ENCODE measurements at regions not wholly inside any gene's neighbourhood (a gene's known extent, or its start where the extent isn't known, plus 50 kb on each side); places are given as distances from the start of the nearest gene placed in this dataset.

- Histone ChIP-seq H3K27me3 (ENCODE audit: insufficient read depth, low read length) (no peaks in the 10 kb centered on the region), H3K9me3 (ENCODE audit: insufficient read depth, low read depth, low read length) (peaks cover 3% of the 10 kb centered on the region), H3K9ac (ENCODE audit: low read length) (no peak overlapping the region), H2AFZ (ENCODE audit: low read depth, low read length) (no peak overlapping the region), H3K4me1 (ENCODE audit: insufficient read depth, low read length) (no peaks in the 10 kb centered on the region), H3K4me3 (ENCODE audit: insufficient read depth, low read depth, low read length) (no peak overlapping the region), H3K36me3 (ENCODE audit: insufficient read depth, low read length) (no peaks in the 10 kb centered on the region), H3K79me2 (ENCODE audit: insufficient read depth, low read length) (no peaks in the 10 kb centered on the region), H3K4me2 (ENCODE audit: low read length) (no peak overlapping the region), H4K20me1 (ENCODE audit: insufficient read depth, low read length) (no peaks in the 10 kb centered on the region), H3K27ac (ENCODE audit: low read depth, low read length) (no peak overlapping the region)
- Mint-ChIP-seq H3K4me1 (ENCODE audit: low read depth, unreplicated experiment) (no peaks in the 10 kb centered on the region), H3K9me3 (ENCODE audit: unreplicated experiment) (peaks cover 4% of the 10 kb centered on the region), H3K27me3 (ENCODE audit: low read depth, unreplicated experiment) (peaks cover 69% of the 10 kb centered on the region), H3K27ac (ENCODE audit: unreplicated experiment) (no peak overlapping the region), H3K36me3 (ENCODE audit: low read depth, unreplicated experiment) (no peaks in the 10 kb centered on the region), H3K4me3 (ENCODE audit: unreplicated experiment) (no peak overlapping the region)
- DNase-seq (ENCODE audit: low read depth) (no peak), FAIRE-seq (no peak)
- TF ChIP-seq EZH2 (IDR thresholded peaks at IDR 0.05; ENCODE audit: insufficient read depth, low read length) = no peak
- TF ChIP-seq CTCF (IDR thresholded peaks at IDR 0.05; ENCODE audit: insufficient read depth, low read depth, low read length) = no peak
Measured at GRCh38 chr13:111469450-111469849, 149.0 kb downstream of the TEX29 start.

GRCh38 chr13:111469916-111470506 lies 149.6 kb downstream of the TEX29 start:
- no peaks in the 10 kb centered on the region for H3K79me2 ChIP-seq (ENCODE audit: insufficient read depth, low read length)
- no peaks in the 10 kb centered on the region for H3K36me3 ChIP-seq (ENCODE audit: insufficient read depth, low read length)
- peaks cover 3% of the 10 kb centered on the region for H3K9me3 ChIP-seq (ENCODE audit: insufficient read depth, low read depth, low read length)
- Mint-ChIP-seq H3K27me3 (ENCODE audit: low read depth, unreplicated experiment) (peaks cover 66% of the 10 kb centered on the region), H3K27ac (ENCODE audit: unreplicated experiment) (no peak overlapping the region), H3K36me3 (ENCODE audit: low read depth, unreplicated experiment) (no peaks in the 10 kb centered on the region), H3K4me1 (ENCODE audit: low read depth, unreplicated experiment) (no peaks in the 10 kb centered on the region), H3K9me3 (ENCODE audit: unreplicated experiment) (peaks cover 4% of the 10 kb centered on the region), H3K4me3 (ENCODE audit: unreplicated experiment) (no peak overlapping the region)
- H3K4me2 ChIP-seq (ENCODE audit: low read length) = no peak overlapping the region
- H3K27me3 ChIP-seq (ENCODE audit: insufficient read depth, low read length) = no peaks in the 10 kb centered on the region
- H3K4me3 ChIP-seq (ENCODE audit: insufficient read depth, low read depth, low read length) = no peak overlapping the region
- H4K20me1 ChIP-seq (ENCODE audit: insufficient read depth, low read length) = no peaks in the 10 kb centered on the region
- H3K27ac ChIP-seq (ENCODE audit: low read depth, low read length) = no peak overlapping the region
- no peak for DNase-seq (ENCODE audit: low read depth)
- no peak overlapping the region for H3K9ac ChIP-seq (ENCODE audit: low read length)
- no peak for FAIRE-seq
- no peak overlapping the region for H2AFZ ChIP-seq (ENCODE audit: low read depth, low read length)
- TF ChIP-seq CTCF (IDR thresholded peaks at IDR 0.05; ENCODE audit: insufficient read depth, low read depth, low read length) = no peak
- no peak for TF ChIP-seq EZH2 (IDR thresholded peaks at IDR 0.05; ENCODE audit: insufficient read depth, low read length)
- no peaks in the 10 kb centered on the region for H3K4me1 ChIP-seq (ENCODE audit: insufficient read depth, low read length)

GRCh38 chr13:111470933-111471332 lies 150.5 kb downstream of the TEX29 start:
- H3K9me3 ChIP-seq (ENCODE audit: insufficient read depth, low read depth, low read length) = peaks cover 3% of the 10 kb centered on the region
- H3K36me3 ChIP-seq (ENCODE audit: insufficient read depth, low read length) = no peaks in the 10 kb centered on the region
- H3K4me2 ChIP-seq (ENCODE audit: low read length) = no peak overlapping the region
- no peak overlapping the region for H2AFZ ChIP-seq (ENCODE audit: low read depth, low read length)
- Mint-ChIP-seq H3K27ac (ENCODE audit: unreplicated experiment) (no peak overlapping the region), H3K36me3 (ENCODE audit: low read depth, unreplicated experiment) (no peaks in the 10 kb centered on the region), H3K27me3 (ENCODE audit: low read depth, unreplicated experiment) (peaks cover 65% of the 10 kb centered on the region), H3K9me3 (ENCODE audit: unreplicated experiment) (peaks cover 4% of the 10 kb centered on the region), H3K4me1 (ENCODE audit: low read depth, unreplicated experiment) (no peaks in the 10 kb centered on the region), H3K4me3 (ENCODE audit: unreplicated experiment) (no peak overlapping the region)
- DNase-seq (ENCODE audit: low read depth) (no peak), FAIRE-seq (no peak)
- H3K9ac ChIP-seq (ENCODE audit: low read length) = no peak overlapping the region
- H4K20me1 ChIP-seq (ENCODE audit: insufficient read depth, low read length) = no peaks in the 10 kb centered on the region
- no peaks in the 10 kb centered on the region for H3K79me2 ChIP-seq (ENCODE audit: insufficient read depth, low read length)
- H3K4me3 ChIP-seq (ENCODE audit: insufficient read depth, low read depth, low read length) = no peak overlapping the region
- H3K27ac ChIP-seq (ENCODE audit: low read depth, low read length) = no peak overlapping the region
- no peaks in the 10 kb centered on the region for H3K4me1 ChIP-seq (ENCODE audit: insufficient read depth, low read length)
- no peaks in the 10 kb centered on the region for H3K27me3 ChIP-seq (ENCODE audit: insufficient read depth, low read length)
- TF ChIP-seq EZH2 (IDR thresholded peaks at IDR 0.05; ENCODE audit: insufficient read depth, low read length) = no peak
- TF ChIP-seq CTCF (IDR thresholded peaks at IDR 0.05; ENCODE audit: insufficient read depth, low read depth, low read length) = no peak
